LoVo (cell line): ENCODE measurements at regions not wholly inside any gene's neighbourhood (a gene's known extent, or its start where the extent isn't known, plus 50 kb on each side); places are given as distances from the start of the nearest gene placed in this dataset.

ENCODE experiments used
- DNase-seq: peaks from one replicate; pipeline ENCODE4 v3.0.0-alpha.2; 2016; ENCODE audit warnings: low spot score

- no peak for DNase-seq
Observed at GRCh38 chr4:41359836-41360213, 103.1 kb downstream of the UCHL1 start.

GRCh38 chr4:41360214-41360920 lies 103.6 kb downstream of the UCHL1 start:
- peak; percentile 70 for DNase-seq

- DNase-seq = peak; percentile 41
Observed at GRCh38 chr4:41360921-41361793, 104.4 kb downstream of the UCHL1 start.

- no peak for DNase-seq
Observed at GRCh38 chr4:41361794-41362526, 105.2 kb downstream of the UCHL1 start.

- DNase-seq = no peak
Observed at GRCh38 chr4:41362621-41363383, 106.1 kb downstream of the UCHL1 start.

GRCh38 chr4:41363384-41363981 lies 106.8 kb downstream of the UCHL1 start:
- DNase-seq = no peak

- no peak for DNase-seq
Observed at GRCh38 chr4:41364876-41365275, 108.1 kb downstream of the UCHL1 start.

- no peak for DNase-seq
Observed at GRCh38 chr4:41365681-41366080, 109.0 kb downstream of the UCHL1 start.

- no peak for DNase-seq
Observed at GRCh38 chr4:41366911-41367517, 110.3 kb downstream of the UCHL1 start.

- DNase-seq = no peak
Observed at GRCh38 chr4:41369680-41370079, 113.0 kb downstream of the UCHL1 start.

GRCh38 chr4:41373221-41373620 lies 116.5 kb downstream of the UCHL1 start:
- DNase-seq = no peak

GRCh38 chr4:41374490-41374889 lies 117.8 kb downstream of the UCHL1 start:
- DNase-seq = no peak

GRCh38 chr4:41375561-41375960 lies 118.8 kb downstream of the UCHL1 start:
- no peak for DNase-seq

GRCh38 chr4:41377196-41377595 lies 120.5 kb downstream of the UCHL1 start:
- no peak for DNase-seq

GRCh38 chr4:41379230-41379629 lies 122.5 kb downstream of the UCHL1 start:
- peak; percentile 38 for DNase-seq

GRCh38 chr4:41380511-41381157 lies 123.9 kb downstream of the UCHL1 start:
- DNase-seq = no peak

- DNase-seq = no peak
Observed at GRCh38 chr4:41381384-41381783, 124.7 kb downstream of the UCHL1 start.

GRCh38 chr4:41384992-41385391 lies 128.3 kb downstream of the UCHL1 start:
- peak; percentile 7 for DNase-seq

- no peak for DNase-seq
Observed at GRCh38 chr4:41385481-41385880, 128.8 kb downstream of the UCHL1 start.

- DNase-seq = no peak
Observed at GRCh38 chr4:41388080-41388479, 131.4 kb downstream of the UCHL1 start.

GRCh38 chr4:41389356-41389755 lies 132.6 kb downstream of the UCHL1 start:
- DNase-seq = no peak
